SK-N-MC (cell line): ENCODE measurements at regions not wholly inside any gene's neighbourhood (a gene's known extent, or its start where the extent isn't known, plus 50 kb on each side); places are given as distances from the start of the nearest gene placed in this dataset.

Experiments used
- DNase-seq: peaks from one replicate; pipeline ENCODE4 v3.0.0-alpha.2; 2011; ENCODE audit warnings: low read depth, low spot score
- H3K27ac ChIP-seq: fragments of 200-600 bp; sonication (generic); 2 replicates; pipeline ENCODE4 v1.5.1; 2016; ENCODE audit warnings: mixed run types
- H3K36me3 ChIP-seq: fragments of 200-600 bp; sonication (generic); 2 replicates; pipeline ENCODE4 v1.6.1; 2017; ENCODE audit warnings: antibody characterized with exemption, low read length, mixed read lengths; ENCODE audit not compliant: insufficient read depth
- H3K4me3 ChIP-seq: fragments of 200-600 bp; sonication (generic); 2 replicates; pipeline ENCODE4 v1.5.1; 2016
- H3K9ac ChIP-seq: fragments of 200-600 bp; sonication (generic); 2 replicates; pipeline ENCODE4 v1.8.0; 2017; ENCODE audit warnings: mixed run types, mixed read lengths; ENCODE audit not compliant: insufficient read length
- H3K9me3 ChIP-seq: fragments of 200-600 bp; sonication (generic); 2 replicates; pipeline ENCODE4 v1.6.1; 2017; ENCODE audit warnings: low read depth, mild to moderate bottlenecking, antibody characterized with exemption, low read length, moderate library complexity, mixed read lengths
- EZH2 ChIP-seq: fragments of 200-600 bp; sonication (generic); IDR thresholded peaks from one replicate; pipeline ENCODE4 v1.6.1; 2017; ENCODE audit warnings: antibody characterized with exemption
- FOXP2 ChIP-seq: optimal IDR thresholded peaks from 2 replicates; pipeline ENCODE3; 2011; ENCODE audit warnings: mild to moderate bottlenecking, moderate library complexity; ENCODE audit not compliant: insufficient read depth; ENCODE audit errors: extremely low read length, control extremely low read depth
- POLR2AphosphoS5 ChIP-seq: IDR thresholded peaks from 2 replicates; pipeline ENCODE4 v1.6.1; 2012; ENCODE audit warnings: mild to moderate bottlenecking, low read depth, low read length, borderline replicate concordance

DNA sequence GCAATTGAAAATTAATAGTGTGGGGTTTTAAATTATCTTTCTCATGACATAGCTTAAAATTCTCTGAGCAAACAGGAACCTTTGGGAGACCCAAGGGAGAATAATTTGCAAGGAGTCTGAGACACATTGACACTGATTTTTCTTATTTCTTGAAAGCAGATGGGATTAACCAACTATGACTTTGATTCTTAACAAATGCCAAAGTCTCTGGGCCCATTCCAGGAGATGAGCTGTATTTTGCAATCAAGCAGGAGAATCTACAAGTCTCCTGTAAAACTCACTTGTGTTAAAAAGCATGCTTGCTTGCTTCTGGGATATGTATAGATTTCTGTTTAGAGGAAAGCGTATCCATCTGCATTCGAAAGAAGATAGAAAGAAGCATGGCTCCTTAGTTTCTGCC lies 71.3 kb upstream of the STT3B start:
- DNase-seq = no peak
- Histone ChIP-seq H3K9ac (no peak overlapping the region), H3K36me3 (no peaks in the 10 kb centered on the region), H3K27ac (no peak overlapping the region), H3K4me3 (no peak overlapping the region), H3K9me3 (no peaks in the 10 kb centered on the region)
- TF ChIP-seq POLR2AphosphoS5 = no peak
- TF ChIP-seq FOXP2 = no peak
- TF ChIP-seq EZH2 = no peak

- H3K27ac ChIP-seq = no peak overlapping the region
- no peak for DNase-seq
- H3K36me3 ChIP-seq = no peaks in the 10 kb centered on the region
- no peak overlapping the region for H3K4me3 ChIP-seq
- no peak for TF ChIP-seq FOXP2
- no peak for TF ChIP-seq POLR2AphosphoS5
- TF ChIP-seq EZH2 = no peak
- no peaks in the 10 kb centered on the region for H3K9me3 ChIP-seq
- no peak overlapping the region for H3K9ac ChIP-seq
These were observed 70.6 kb upstream of the STT3B start for GRCh38 chr3:31462050-31462569.

DNA sequence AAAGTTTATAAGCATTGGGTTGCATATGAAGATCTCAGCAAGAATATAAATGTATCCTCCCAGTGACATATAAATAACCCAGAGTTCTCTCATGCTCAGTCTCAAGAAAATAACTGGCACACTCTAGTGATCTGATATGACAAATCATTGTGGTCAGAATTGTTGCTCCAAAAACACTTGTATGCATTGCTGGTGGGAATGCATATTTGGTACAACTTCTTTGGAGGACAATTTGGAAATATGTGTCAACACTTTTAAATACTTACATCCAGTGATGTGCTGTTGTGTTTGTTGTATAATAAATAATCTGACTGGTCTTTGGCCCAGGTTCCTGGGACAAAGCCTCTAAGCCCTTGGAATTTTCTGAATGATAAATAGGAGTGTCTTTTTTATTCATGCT lies 66.7 kb upstream of the STT3B start:
- DNase-seq = no peak
- no peak overlapping the region for H3K9ac ChIP-seq
- no peaks in the 10 kb centered on the region for H3K36me3 ChIP-seq
- no peak overlapping the region for H3K27ac ChIP-seq
- TF ChIP-seq POLR2AphosphoS5 (no peak), EZH2 (no peak), FOXP2 (no peak)
- no peaks in the 10 kb centered on the region for H3K9me3 ChIP-seq
- no peak overlapping the region for H3K4me3 ChIP-seq

- TF ChIP-seq POLR2AphosphoS5 (no peak), EZH2 (no peak), FOXP2 (no peak)
- H3K9me3 ChIP-seq = no peaks in the 10 kb centered on the region
- no peak overlapping the region for H3K4me3 ChIP-seq
- DNase-seq = no peak
- H3K27ac ChIP-seq = no peak overlapping the region
- no peaks in the 10 kb centered on the region for H3K36me3 ChIP-seq
- H3K9ac ChIP-seq = no peak overlapping the region
These were observed 65.9 kb upstream of the STT3B start for GRCh38 chr3:31466866-31467265.

DNA sequence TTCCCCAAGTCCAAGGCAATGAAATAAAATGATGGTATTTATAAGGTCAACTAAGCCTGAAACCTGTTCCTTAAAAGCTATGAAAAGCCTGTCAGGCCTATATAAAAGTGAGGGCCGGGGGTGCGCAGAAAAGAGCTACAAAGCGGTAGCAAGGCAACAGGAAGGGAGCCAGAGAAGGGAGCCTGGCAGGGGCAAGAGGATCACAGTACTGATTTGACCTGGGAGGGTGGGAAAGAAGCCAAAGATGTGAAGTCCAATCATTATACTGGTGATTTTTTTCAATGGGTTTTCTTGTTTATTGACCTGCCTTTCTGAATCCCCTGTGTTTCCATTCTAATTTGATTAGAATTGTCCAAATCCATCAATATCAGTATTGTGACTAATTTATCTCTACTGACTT lies 64.3 kb upstream of the STT3B start:
- DNase-seq = no peak
- no peak for TF ChIP-seq FOXP2
- TF ChIP-seq POLR2AphosphoS5 = no peak
- TF ChIP-seq EZH2 = no peak
- H3K4me3 ChIP-seq = no peak overlapping the region
- H3K27ac ChIP-seq = no peak overlapping the region
- no peak overlapping the region for H3K9ac ChIP-seq
- no peaks in the 10 kb centered on the region for H3K36me3 ChIP-seq
- H3K9me3 ChIP-seq = no peaks in the 10 kb centered on the region

DNA sequence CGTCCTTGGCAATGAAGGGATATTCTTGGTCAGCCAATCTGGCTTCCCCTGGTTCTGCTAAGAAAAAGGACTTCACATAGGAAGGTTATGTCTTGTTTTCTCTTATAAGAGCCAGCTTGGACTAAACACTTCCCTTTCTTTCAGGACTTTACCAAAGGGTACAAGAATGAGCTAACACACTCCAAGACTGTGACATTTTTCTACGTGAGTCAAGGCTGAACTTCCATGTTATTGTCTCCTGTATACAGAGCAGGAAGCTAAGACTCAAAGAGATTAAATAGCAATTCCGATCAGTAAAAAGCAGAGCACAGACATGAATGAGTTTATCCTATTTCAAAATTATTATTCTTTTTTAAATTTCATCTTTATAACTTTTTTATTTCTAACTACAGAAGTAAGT lies 63.3 kb upstream of the STT3B start:
- H3K27ac ChIP-seq = no peak overlapping the region
- no peaks in the 10 kb centered on the region for H3K9me3 ChIP-seq
- H3K36me3 ChIP-seq = no peaks in the 10 kb centered on the region
- no peak overlapping the region for H3K4me3 ChIP-seq
- DNase-seq = no peak
- no peak for TF ChIP-seq POLR2AphosphoS5
- TF ChIP-seq FOXP2 = no peak
- TF ChIP-seq EZH2 = no peak
- no peak overlapping the region for H3K9ac ChIP-seq

GRCh38 chr3:31472479-31473390 lies 60.0 kb upstream of the STT3B start:
- no peak overlapping the region for H3K9ac ChIP-seq
- H3K36me3 ChIP-seq = no peaks in the 10 kb centered on the region
- H3K27ac ChIP-seq = no peak overlapping the region
- no peaks in the 10 kb centered on the region for H3K9me3 ChIP-seq
- TF ChIP-seq POLR2AphosphoS5 = no peak
- no peak for TF ChIP-seq FOXP2
- no peak for TF ChIP-seq EZH2
- no peak overlapping the region for H3K4me3 ChIP-seq
- DNase-seq = no peak

DNA sequence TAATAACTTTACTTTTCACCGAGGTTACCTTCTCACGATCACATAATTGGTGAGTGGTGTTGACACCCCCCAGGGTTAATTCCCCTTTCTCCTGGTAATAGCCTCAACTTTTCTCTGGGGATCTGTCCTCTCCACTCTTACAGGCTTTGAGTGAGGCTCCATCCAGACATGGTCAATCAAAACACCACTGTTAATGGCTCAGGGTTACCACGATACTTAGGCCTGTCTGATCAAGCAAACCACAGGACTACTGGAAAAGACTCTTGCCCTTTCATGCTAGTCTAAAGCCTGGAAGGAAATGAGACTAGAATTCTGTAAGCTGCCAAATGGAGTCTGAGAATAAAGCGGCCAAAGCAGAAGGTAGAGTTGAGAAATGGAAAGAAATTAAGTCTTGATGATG lies 56.5 kb upstream of the STT3B start:
- no peak overlapping the region for H3K27ac ChIP-seq
- H3K36me3 ChIP-seq = no peaks in the 10 kb centered on the region
- H3K9ac ChIP-seq = no peak overlapping the region
- no peaks in the 10 kb centered on the region for H3K9me3 ChIP-seq
- DNase-seq = no peak
- TF ChIP-seq POLR2AphosphoS5 (no peak), FOXP2 (no peak), EZH2 (no peak)
- no peak overlapping the region for H3K4me3 ChIP-seq
